ENCODE measurements at regions not wholly inside any gene's neighbourhood (a gene's known extent, or its start where the extent isn't known, plus 50 kb on each side); places are given as distances from the start of the nearest gene placed in this dataset.

- TF ChIP-seq POU2F2 (IDR thresholded peaks at IDR 0.05; ENCODE audit: borderline replicate concordance, low read depth, low read length) (no peak), MTA3 (IDR thresholded peaks at IDR 0.05; ENCODE audit: borderline replicate concordance, low read length) (0 out of 2 replicates have a peak, but pooled peaks have one; percentile 55), ASH2L (IDR thresholded peaks at IDR 0.05; ENCODE audit: borderline replicate concordance, low read depth) (no peak), NR2F1 (conservative IDR thresholded peaks at IDR 0.05) (peak; percentile 55; the same call in 1 of the 2 replicates), RELA (IDR thresholded peaks at IDR 0.05; ENCODE audit: borderline replicate concordance, partially characterized antibody) (peak; percentile 30), LARP7 (IDR thresholded peaks at IDR 0.05) (no peak), NR2C1 (IDR thresholded peaks at IDR 0.05) (no peak), REST (IDR thresholded peaks at IDR 0.05; ENCODE audit: low read depth, low read length) (no peak), RCOR1 (conservative IDR thresholded peaks at IDR 0.05; ENCODE audit: low read depth, low read length) (no peak), SMAD5 (IDR thresholded peaks at IDR 0.05; ENCODE audit: low read depth) (no peak), GABPA (IDR thresholded peaks at IDR 0.05; ENCODE audit: low read depth) (peak; percentile 48; the same call in 1 of the 2 replicates), MTA2 (IDR thresholded peaks at IDR 0.05; ENCODE audit: low read depth) (peak; percentile 67), IKZF1 (conservative IDR thresholded peaks at IDR 0.05) (peak; percentile 86), ESRRA (IDR thresholded peaks at IDR 0.05; ENCODE audit: low read length) (no peak)
- TF ChIP-seq, protein P1, sequence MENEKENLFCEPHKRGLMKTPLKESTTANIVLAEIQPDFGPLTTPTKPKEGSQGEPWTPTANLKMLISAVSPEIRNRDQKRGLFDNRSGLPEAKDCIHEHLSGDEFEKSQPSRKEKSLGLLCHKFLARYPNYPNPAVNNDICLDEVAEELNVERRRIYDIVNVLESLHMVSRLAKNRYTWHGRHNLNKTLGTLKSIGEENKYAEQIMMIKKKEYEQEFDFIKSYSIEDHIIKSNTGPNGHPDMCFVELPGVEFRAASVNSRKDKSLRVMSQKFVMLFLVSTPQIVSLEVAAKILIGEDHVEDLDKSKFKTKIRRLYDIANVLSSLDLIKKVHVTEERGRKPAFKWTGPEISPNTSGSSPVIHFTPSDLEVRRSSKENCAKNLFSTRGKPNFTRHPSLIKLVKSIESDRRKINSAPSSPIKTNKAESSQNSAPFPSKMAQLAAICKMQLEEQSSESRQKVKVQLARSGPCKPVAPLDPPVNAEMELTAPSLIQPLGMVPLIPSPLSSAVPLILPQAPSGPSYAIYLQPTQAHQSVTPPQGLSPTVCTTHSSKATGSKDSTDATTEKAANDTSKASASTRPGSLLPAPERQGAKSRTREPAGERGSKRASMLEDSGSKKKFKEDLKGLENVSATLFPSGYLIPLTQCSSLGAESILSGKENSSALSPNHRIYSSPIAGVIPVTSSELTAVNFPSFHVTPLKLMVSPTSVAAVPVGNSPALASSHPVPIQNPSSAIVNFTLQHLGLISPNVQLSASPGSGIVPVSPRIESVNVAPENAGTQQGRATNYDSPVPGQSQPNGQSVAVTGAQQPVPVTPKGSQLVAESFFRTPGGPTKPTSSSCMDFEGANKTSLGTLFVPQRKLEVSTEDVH (IDR thresholded peaks at IDR 0.05; ENCODE audit: low read depth, partially characterized antibody), result no peak
- TF ChIP-seq, protein P2, sequence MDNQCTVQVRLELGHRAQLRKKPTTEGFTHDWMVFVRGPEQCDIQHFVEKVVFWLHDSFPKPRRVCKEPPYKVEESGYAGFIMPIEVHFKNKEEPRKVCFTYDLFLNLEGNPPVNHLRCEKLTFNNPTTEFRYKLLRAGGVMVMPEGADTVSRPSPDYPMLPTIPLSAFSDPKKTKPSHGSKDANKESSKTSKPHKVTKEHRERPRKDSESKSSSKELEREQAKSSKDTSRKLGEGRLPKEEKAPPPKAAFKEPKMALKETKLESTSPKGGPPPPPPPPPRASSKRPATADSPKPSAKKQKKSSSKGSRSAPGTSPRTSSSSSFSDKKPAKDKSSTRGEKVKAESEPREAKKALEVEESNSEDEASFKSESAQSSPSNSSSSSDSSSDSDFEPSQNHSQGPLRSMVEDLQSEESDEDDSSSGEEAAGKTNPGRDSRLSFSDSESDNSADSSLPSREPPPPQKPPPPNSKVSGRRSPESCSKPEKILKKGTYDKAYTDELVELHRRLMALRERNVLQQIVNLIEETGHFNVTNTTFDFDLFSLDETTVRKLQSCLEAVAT (IDR thresholded peaks at IDR 0.05), result peak; percentile 97
- TF ChIP-seq, protein P3, sequence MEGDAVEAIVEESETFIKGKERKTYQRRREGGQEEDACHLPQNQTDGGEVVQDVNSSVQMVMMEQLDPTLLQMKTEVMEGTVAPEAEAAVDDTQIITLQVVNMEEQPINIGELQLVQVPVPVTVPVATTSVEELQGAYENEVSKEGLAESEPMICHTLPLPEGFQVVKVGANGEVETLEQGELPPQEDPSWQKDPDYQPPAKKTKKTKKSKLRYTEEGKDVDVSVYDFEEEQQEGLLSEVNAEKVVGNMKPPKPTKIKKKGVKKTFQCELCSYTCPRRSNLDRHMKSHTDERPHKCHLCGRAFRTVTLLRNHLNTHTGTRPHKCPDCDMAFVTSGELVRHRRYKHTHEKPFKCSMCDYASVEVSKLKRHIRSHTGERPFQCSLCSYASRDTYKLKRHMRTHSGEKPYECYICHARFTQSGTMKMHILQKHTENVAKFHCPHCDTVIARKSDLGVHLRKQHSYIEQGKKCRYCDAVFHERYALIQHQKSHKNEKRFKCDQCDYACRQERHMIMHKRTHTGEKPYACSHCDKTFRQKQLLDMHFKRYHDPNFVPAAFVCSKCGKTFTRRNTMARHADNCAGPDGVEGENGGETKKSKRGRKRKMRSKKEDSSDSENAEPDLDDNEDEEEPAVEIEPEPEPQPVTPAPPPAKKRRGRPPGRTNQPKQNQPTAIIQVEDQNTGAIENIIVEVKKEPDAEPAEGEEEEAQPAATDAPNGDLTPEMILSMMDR (IDR thresholded peaks at IDR 0.05 in 2 of 3, conservative IDR thresholded peaks at IDR 0.05 in 1 of 3; ENCODE audit: control insufficient read depth in 2 of 3, extremely low read depth in 1 of 3, insufficient read depth in 1 of 3, low read depth in 3 of 3, low read length in 3 of 3), result no peak; a peak in 1 of 6 replicates
- TF ChIP-seq, protein P4, sequence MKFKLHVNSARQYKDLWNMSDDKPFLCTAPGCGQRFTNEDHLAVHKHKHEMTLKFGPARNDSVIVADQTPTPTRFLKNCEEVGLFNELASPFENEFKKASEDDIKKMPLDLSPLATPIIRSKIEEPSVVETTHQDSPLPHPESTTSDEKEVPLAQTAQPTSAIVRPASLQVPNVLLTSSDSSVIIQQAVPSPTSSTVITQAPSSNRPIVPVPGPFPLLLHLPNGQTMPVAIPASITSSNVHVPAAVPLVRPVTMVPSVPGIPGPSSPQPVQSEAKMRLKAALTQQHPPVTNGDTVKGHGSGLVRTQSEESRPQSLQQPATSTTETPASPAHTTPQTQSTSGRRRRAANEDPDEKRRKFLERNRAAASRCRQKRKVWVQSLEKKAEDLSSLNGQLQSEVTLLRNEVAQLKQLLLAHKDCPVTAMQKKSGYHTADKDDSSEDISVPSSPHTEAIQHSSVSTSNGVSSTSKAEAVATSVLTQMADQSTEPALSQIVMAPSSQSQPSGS (IDR thresholded peaks at IDR 0.05; ENCODE audit: low read length), result peak; percentile 87
These were observed 75.3 kb upstream of the TBC1D3K start (continued) for GRCh38 chr17:37848690-37849616.

Data from GM12878 (cell line).